ENCODE measurements at regions not wholly inside any gene's neighbourhood (a gene's known extent, or its start where the extent isn't known, plus 50 kb on each side); places are given as distances from the start of the nearest gene placed in this dataset.
"Not testable (repeated sequence)": the region's sequence is repeated elsewhere in the genome, so short reads cannot be mapped to it uniquely, and the experiment has no call there.

GRCh38 chr6:128597956-128598355, 77.6 kb upstream of the PTPRK start:
- no peak for DNase-seq (ENCODE audit: low read depth)

GRCh38 chr6:128597004-128597403, 76.6 kb upstream of the PTPRK start:
- no peak for DNase-seq (ENCODE audit: low read depth)

GRCh38 chr6:128595544-128595943, 75.1 kb upstream of the PTPRK start:
- DNase-seq (ENCODE audit: low read depth) = no peak

- DNase-seq (ENCODE audit: low read depth) = no peak
These were observed 65.7 kb upstream of the PTPRK start for GRCh38 chr6:128586095-128586494.

- DNase-seq (ENCODE audit: low read depth) = no peak
These were observed 60.1 kb upstream of the PTPRK start for GRCh38 chr6:128580224-128581110.

GRCh38 chr6:128575254-128575653, 54.9 kb upstream of the PTPRK start:
- DNase-seq (ENCODE audit: low read depth) = not testable (repeated sequence)

- DNase-seq (ENCODE audit: low read depth) = no peak
These were observed 54.0 kb upstream of the PTPRK start for GRCh38 chr6:128574402-128574801.

GRCh38 chr6:128573036-128573435, 52.6 kb upstream of the PTPRK start:
- DNase-seq (ENCODE audit: low read depth) = no peak

- DNase-seq (ENCODE audit: low read depth) = peak; percentile 4
These were observed 51.9 kb upstream of the PTPRK start for GRCh38 chr6:128572294-128572693.

- peak; percentile 42 for DNase-seq (ENCODE audit: low read depth)
These were observed 50.3 kb upstream of the PTPRK start for GRCh38 chr6:128570680-128571063.

GRCh38 chr6:128569732-128570679, 49.6 kb upstream of the PTPRK start:
- peak; percentile 90 for DNase-seq (ENCODE audit: low read depth)
